Mucosa of descending colon (tissue), 3 donors: ENCODE measurements at regions not wholly inside any gene's neighbourhood (a gene's known extent, or its start where the extent isn't known, plus 50 kb on each side); places are given as distances from the start of the nearest gene placed in this dataset.

ENCODE experiments used
- ATAC-seq: fragments of 200-7000 bp; cut with Tn5 transposase; one replicate; pipeline ENCODE4 v1.9.1; 2020; ENCODE audit warnings: mild to moderate bottlenecking, moderate library complexity
- DNase-seq, 3 donors: peaks; one replicate each; pipeline ENCODE4 v3.0.0-alpha.2; 2020
- H3K36me3 ChIP-seq: fragments of 200-600 bp; one replicate; pipeline ENCODE4 v1.8.0; 2021; ENCODE audit warnings: low read depth, mild to moderate bottlenecking
- H3K4me1 ChIP-seq: fragments of 200-600 bp; one replicate; pipeline ENCODE4 v1.8.0; 2021; ENCODE audit warnings: low read depth, mild to moderate bottlenecking
- H3K4me3 ChIP-seq: fragments of 200-600 bp; one replicate; pipeline ENCODE4 v1.8.0; 2021; ENCODE audit warnings: mild to moderate bottlenecking
- H3K9me3 ChIP-seq: fragments of 200-600 bp; one replicate; pipeline ENCODE4 v1.8.0; 2021; ENCODE audit warnings: mild to moderate bottlenecking
- intact Hi-C, 2 donors: fragments of 100-400 bp; cut with DNase I in 1 of 2; cut with micrococcal nuclease in 1 of 2; formaldehyde crosslinking; loops; one replicate each; pipeline versions ENCODE4 v1.11.0 to v1.11.1; 2022; cut with DNase I, micrococcal nuclease
- TF ChIP-seq, protein P1 (sequence below): fragments of 200-600 bp; IDR thresholded peaks from one replicate; pipeline ENCODE4 v1.8.0; 2022; ENCODE audit warnings: antibody characterized with exemption, mild to moderate bottlenecking
- donor health status: DM: no; HTN: no; CAD: no; lungs with moderate emphysema.
- donor health status: DM: no; HTN: no; CAD: no.
- donor health status: DM: no; HTN: yes; CAD: no.

DNA sequence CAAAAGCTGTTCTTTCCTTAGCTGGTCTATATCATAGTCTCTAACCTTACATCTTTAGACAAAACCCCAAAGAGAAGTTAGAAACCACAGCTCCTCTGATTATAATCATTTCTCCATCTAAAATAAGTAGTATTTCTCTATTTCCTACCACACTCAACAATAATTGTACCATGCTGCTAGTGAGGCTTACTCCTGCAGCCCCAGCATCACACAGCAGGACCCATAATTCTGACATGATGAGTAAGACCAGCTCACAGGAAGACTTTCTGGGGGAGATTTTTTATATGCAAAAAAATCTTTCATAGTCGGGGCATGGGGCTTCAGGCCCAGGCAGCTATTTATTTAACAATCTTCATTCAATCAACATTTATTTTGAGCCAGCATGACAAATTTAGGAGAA lies 441.6 kb downstream of the DYNC2H1 start:
- no peak overlapping the region for H3K4me3 ChIP-seq

DNA sequence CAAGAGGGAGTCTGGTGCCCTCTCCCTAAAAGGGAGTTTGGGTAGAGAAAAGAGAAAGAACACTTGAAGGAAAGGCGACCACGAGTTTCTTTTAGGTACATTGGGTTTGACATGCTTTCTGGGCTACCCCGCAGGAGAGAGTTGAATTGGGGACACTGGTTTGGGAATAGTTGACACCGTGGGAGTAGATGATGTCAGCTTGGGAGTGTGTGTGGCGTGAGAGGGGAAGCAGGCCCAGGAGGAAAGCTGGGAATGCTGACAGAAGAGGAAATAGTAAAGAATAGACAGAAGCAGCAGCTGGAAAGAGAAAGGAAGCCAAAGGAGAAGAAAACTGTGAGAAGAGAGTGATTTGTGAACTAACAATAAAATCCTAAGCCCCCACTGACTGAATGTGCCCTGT lies 442.9 kb downstream of the DYNC2H1 start:
- intact Hi-C loops = no loop called here
- no peaks in the 10 kb centered on the region for H3K36me3 ChIP-seq
- no peaks in the 10 kb centered on the region for H3K4me1 ChIP-seq
- TF ChIP-seq, protein P1, sequence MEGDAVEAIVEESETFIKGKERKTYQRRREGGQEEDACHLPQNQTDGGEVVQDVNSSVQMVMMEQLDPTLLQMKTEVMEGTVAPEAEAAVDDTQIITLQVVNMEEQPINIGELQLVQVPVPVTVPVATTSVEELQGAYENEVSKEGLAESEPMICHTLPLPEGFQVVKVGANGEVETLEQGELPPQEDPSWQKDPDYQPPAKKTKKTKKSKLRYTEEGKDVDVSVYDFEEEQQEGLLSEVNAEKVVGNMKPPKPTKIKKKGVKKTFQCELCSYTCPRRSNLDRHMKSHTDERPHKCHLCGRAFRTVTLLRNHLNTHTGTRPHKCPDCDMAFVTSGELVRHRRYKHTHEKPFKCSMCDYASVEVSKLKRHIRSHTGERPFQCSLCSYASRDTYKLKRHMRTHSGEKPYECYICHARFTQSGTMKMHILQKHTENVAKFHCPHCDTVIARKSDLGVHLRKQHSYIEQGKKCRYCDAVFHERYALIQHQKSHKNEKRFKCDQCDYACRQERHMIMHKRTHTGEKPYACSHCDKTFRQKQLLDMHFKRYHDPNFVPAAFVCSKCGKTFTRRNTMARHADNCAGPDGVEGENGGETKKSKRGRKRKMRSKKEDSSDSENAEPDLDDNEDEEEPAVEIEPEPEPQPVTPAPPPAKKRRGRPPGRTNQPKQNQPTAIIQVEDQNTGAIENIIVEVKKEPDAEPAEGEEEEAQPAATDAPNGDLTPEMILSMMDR = no peak
- H3K9me3 ChIP-seq = no peaks in the 10 kb centered on the region
- DNase-seq (no peak), ATAC-seq (no peak)
- H3K4me3 ChIP-seq = no peak overlapping the region

More for the DNA sequence above, 441.6 kb downstream of the DYNC2H1 start:
- TF ChIP-seq, protein P1 = no peak
- H3K4me1 ChIP-seq = no peaks in the 10 kb centered on the region
- no peak for DNase-seq
- no peak for ATAC-seq
- H3K9me3 ChIP-seq = no peaks in the 10 kb centered on the region
- no peaks in the 10 kb centered on the region for H3K36me3 ChIP-seq
- intact Hi-C loops = no loop called here

DNA sequence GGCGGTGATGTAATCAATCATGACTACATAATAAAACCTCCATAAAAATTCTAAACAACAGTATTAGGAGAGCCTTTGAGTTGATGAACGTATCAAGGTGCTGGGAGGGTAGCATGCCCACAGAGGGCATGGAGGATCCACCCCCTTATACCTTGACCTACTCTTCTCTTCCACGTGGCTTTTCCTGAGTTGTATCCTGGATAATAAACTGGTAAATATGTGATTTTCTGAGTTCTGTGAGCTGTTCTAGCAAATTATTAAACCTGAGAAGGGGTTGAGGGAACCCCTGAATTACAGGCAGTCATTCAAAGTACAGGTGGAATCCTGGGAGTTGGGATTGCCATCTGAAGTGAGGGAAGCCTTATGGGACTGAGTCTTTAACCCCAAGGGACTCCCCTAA lies 446.9 kb downstream of the DYNC2H1 start:
- ATAC-seq (no peak), DNase-seq (no peak)

DNA sequence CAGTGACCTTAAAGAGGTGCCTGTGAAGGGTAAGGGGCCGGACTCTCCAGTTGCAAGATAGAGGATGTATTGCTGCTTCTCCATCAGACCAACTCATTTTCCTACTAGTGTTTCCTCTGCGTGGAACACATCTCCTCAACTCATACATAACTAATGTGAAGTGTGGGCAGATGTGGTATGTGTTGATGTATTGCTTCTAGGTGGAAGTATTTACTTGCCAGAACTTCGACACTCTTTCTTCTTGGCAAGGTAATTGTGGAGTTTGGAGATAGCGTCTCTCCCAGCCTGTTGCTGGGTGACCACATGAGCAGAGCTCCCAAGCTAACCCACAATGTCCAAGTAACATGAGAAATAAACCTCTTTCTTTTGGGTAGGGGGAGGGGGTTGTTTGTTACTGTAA lies 456.9 kb downstream of the DYNC2H1 start:
- TF ChIP-seq, protein P1 = no peak
- ATAC-seq (no peak), DNase-seq (no peak)
- no peaks in the 10 kb centered on the region for H3K9me3 ChIP-seq
- H3K4me3 ChIP-seq = no peak overlapping the region
- intact Hi-C loops = no loop called here
- H3K36me3 ChIP-seq = no peaks in the 10 kb centered on the region
- no peaks in the 10 kb centered on the region for H3K4me1 ChIP-seq

More for the DNA sequence above, 446.9 kb downstream of the DYNC2H1 start:
- no peaks in the 10 kb centered on the region for H3K36me3 ChIP-seq
- no peak overlapping the region for H3K4me3 ChIP-seq
- TF ChIP-seq, protein P1 = no peak
- intact Hi-C loops = no loop called here
- H3K9me3 ChIP-seq = no peaks in the 10 kb centered on the region
- no peaks in the 10 kb centered on the region for H3K4me1 ChIP-seq

DNA sequence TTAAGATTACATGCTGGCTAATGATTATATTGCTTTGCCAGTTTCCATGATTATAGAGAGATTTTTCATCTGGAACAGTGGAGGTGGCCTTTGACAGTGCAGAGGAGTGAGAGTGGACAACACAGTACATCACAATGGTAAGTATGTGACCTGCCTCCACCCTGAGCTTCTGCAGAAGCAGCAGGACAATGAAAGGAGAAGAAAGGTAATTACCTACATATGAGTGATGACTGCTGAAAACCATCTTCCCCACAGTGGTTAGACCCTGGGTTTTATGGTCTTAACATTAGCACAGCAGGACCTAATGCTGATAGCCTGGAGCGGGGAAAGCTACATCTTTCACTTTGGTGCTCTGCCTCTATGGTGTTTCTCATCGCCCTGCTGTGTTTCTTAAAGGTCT lies 454.7 kb upstream of the DDI1 start:
- TF ChIP-seq, protein P1 = no peak
- ATAC-seq (no peak), DNase-seq (no peak)
- Histone ChIP-seq H3K36me3 (no peaks in the 10 kb centered on the region), H3K4me1 (no peaks in the 10 kb centered on the region), H3K4me3 (no peak overlapping the region), H3K9me3 (no peaks in the 10 kb centered on the region)
- intact Hi-C loops = no loop called here

DNA sequence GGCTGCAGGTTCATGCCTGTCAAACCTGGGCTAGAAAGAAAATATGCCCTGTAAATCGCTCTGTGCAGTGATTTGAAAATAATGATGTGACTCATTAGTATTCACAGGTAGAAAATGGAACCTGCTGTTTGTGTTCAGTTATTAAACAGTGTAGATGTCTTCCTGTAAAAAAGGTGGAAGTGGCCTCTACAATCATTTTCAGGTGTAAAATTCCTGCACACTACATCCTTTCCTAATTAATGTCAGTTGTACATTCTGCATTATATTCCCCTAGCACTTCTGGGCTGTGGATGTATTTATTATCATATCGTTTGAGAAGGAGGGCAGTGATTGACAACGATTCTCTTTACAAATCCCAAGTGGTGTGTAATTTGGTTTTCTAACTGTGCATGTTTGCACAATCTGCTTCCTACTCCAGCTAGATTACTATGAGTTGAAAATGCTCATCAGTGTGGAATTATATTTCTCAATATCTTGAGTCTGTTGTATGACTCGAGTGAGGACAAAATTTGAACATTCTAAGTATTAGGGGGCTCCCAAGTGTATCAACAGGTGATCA lies 454.0 kb upstream of the DDI1 start:
- intact Hi-C loops = no loop called here
- Histone ChIP-seq H3K4me3 (no peak overlapping the region), H3K4me1 (no peaks in the 10 kb centered on the region), H3K36me3 (no peaks in the 10 kb centered on the region), H3K9me3 (no peaks in the 10 kb centered on the region)
- TF ChIP-seq, protein P1 = no peak
- ATAC-seq (no peak), DNase-seq (no peak)
